ENCODE measurements at regions not wholly inside any gene's neighbourhood (a gene's known extent, or its start where the extent isn't known, plus 50 kb on each side); places are given as distances from the start of the nearest gene placed in this dataset.

GRCh38 chr10:10844251-10844650 lies 173.4 kb upstream of the CELF2 start:
- DNase-seq (ENCODE audit: low read depth): no peak
- no peaks in the 10 kb centered on the region for H3K36me3 ChIP-seq (ENCODE audit: control insufficient read depth, insufficient read depth, low read length)
- no peaks in the 10 kb centered on the region for H3K27me3 ChIP-seq (ENCODE audit: control insufficient read depth, insufficient read depth, low read length)
- TF ChIP-seq, protein P1, sequence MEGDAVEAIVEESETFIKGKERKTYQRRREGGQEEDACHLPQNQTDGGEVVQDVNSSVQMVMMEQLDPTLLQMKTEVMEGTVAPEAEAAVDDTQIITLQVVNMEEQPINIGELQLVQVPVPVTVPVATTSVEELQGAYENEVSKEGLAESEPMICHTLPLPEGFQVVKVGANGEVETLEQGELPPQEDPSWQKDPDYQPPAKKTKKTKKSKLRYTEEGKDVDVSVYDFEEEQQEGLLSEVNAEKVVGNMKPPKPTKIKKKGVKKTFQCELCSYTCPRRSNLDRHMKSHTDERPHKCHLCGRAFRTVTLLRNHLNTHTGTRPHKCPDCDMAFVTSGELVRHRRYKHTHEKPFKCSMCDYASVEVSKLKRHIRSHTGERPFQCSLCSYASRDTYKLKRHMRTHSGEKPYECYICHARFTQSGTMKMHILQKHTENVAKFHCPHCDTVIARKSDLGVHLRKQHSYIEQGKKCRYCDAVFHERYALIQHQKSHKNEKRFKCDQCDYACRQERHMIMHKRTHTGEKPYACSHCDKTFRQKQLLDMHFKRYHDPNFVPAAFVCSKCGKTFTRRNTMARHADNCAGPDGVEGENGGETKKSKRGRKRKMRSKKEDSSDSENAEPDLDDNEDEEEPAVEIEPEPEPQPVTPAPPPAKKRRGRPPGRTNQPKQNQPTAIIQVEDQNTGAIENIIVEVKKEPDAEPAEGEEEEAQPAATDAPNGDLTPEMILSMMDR (IDR thresholded peaks at IDR 0.05; ENCODE audit: insufficient read depth, low read length, poor library complexity, severe bottlenecking): no peak
- no peak overlapping the region for H3K4me3 ChIP-seq (ENCODE audit: low read depth, low read length)

- no peak for DNase-seq (ENCODE audit: low read depth)
- Histone ChIP-seq H3K36me3 (ENCODE audit: control insufficient read depth, insufficient read depth, low read length) (no peaks in the 10 kb centered on the region), H3K27me3 (ENCODE audit: control insufficient read depth, insufficient read depth, low read length) (no peaks in the 10 kb centered on the region), H3K4me3 (ENCODE audit: low read depth, low read length) (no peak overlapping the region)
- TF ChIP-seq, protein P1 (IDR thresholded peaks at IDR 0.05; ENCODE audit: insufficient read depth, low read length, poor library complexity, severe bottlenecking): no peak
These were observed 172.5 kb upstream of the CELF2 start for GRCh38 chr10:10845185-10845584.

GRCh38 chr10:10845826-10846503 lies 171.7 kb upstream of the CELF2 start:
- H3K4me3 ChIP-seq (ENCODE audit: low read depth, low read length): no peak overlapping the region
- TF ChIP-seq, protein P1 (IDR thresholded peaks at IDR 0.05; ENCODE audit: insufficient read depth, low read length, poor library complexity, severe bottlenecking): no peak
- no peak for DNase-seq (ENCODE audit: low read depth)
- no peaks in the 10 kb centered on the region for H3K36me3 ChIP-seq (ENCODE audit: control insufficient read depth, insufficient read depth, low read length)
- no peaks in the 10 kb centered on the region for H3K27me3 ChIP-seq (ENCODE audit: control insufficient read depth, insufficient read depth, low read length)

DNA sequence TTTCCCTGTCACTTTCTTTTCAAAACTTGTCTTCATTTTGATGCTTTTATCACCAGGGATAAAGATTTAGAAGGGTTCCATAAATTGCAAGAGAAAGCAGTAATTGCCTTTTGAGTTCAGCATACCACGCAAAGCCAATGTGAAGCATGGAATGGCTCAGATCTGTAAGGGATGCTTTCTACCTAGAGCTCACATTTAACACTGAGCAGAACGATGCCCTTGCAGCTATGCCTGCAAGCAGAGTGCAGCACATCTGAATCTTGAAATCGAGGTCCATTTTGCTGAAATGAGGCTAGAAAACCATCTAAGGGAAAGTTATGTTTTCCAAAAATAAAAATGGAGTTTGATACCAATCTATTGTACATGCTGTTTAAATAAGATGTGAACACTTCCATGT lies 171.2 kb upstream of the CELF2 start:
- DNase-seq (ENCODE audit: low read depth): no peak
- no peaks in the 10 kb centered on the region for H3K27me3 ChIP-seq (ENCODE audit: control insufficient read depth, insufficient read depth, low read length)
- no peaks in the 10 kb centered on the region for H3K36me3 ChIP-seq (ENCODE audit: control insufficient read depth, insufficient read depth, low read length)
- TF ChIP-seq, protein P1 (IDR thresholded peaks at IDR 0.05; ENCODE audit: insufficient read depth, low read length, poor library complexity, severe bottlenecking): no peak
- no peak overlapping the region for H3K4me3 ChIP-seq (ENCODE audit: low read depth, low read length)

- H3K27me3 ChIP-seq (ENCODE audit: control insufficient read depth, insufficient read depth, low read length): no peaks in the 10 kb centered on the region
- DNase-seq (ENCODE audit: low read depth): no peak
- no peak overlapping the region for H3K4me3 ChIP-seq (ENCODE audit: low read depth, low read length)
- no peaks in the 10 kb centered on the region for H3K36me3 ChIP-seq (ENCODE audit: control insufficient read depth, insufficient read depth, low read length)
- TF ChIP-seq, protein P1 (IDR thresholded peaks at IDR 0.05; ENCODE audit: insufficient read depth, low read length, poor library complexity, severe bottlenecking): no peak
These were observed 170.3 kb upstream of the CELF2 start for GRCh38 chr10:10847387-10847786.

GRCh38 chr10:10848488-10849111 lies 169.1 kb upstream of the CELF2 start:
- no peak for DNase-seq (ENCODE audit: low read depth)
- Histone ChIP-seq H3K36me3 (ENCODE audit: control insufficient read depth, insufficient read depth, low read length) (no peaks in the 10 kb centered on the region), H3K4me3 (ENCODE audit: low read depth, low read length) (no peak overlapping the region), H3K27me3 (ENCODE audit: control insufficient read depth, insufficient read depth, low read length) (no peaks in the 10 kb centered on the region)
- TF ChIP-seq, protein P1 (IDR thresholded peaks at IDR 0.05; ENCODE audit: insufficient read depth, low read length, poor library complexity, severe bottlenecking): no peak

Data from kidney epithelial cell (primary cell).